ENCODE measurements at regions not wholly inside any gene's neighbourhood (a gene's known extent, or its start where the extent isn't known, plus 50 kb on each side); places are given as distances from the start of the nearest gene placed in this dataset.

DNA sequence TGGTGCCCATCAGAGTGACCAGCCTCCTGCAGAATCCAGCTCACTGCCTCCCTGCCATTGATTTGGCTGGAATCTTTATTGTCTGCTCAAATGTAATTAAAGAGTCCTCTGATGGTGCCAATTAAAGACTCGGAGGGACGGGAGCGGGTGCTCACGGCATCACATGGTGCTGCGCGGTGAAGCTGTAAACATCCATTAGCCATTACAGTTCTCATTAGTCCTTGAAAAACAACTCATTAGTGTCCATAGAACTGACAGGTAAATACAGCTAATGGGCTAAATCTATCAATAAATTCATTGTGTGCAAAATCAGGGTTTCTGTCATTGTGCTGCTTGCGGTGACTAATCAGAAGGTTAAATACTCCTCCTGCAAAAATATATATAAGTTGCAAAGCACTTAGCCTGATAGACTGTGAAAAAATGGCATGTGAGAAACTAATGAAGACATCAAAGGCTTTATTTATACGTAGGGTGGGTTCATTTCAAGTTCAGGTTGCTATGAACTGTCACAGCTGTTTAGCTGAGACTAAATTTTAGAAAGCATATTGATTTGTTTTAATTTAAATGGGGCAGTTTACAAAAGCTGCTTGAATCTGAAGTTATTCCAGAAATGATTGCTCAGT is 289.8 kb upstream of the POU3F1 start:
- DNase-seq (ENCODE audit: low read depth, low spot score), result no peak

GRCh38 chr1:38334930-38335592 is 288.5 kb upstream of the POU3F1 start:
- no peak for DNase-seq (ENCODE audit: low read depth, low spot score)

GRCh38 chr1:38332649-38333310 is 286.2 kb upstream of the POU3F1 start:
- DNase-seq (ENCODE audit: low read depth, low spot score), result no peak

GRCh38 chr1:38331496-38332210 is 285.1 kb upstream of the POU3F1 start:
- no peak for DNase-seq (ENCODE audit: low read depth, low spot score)

DNA sequence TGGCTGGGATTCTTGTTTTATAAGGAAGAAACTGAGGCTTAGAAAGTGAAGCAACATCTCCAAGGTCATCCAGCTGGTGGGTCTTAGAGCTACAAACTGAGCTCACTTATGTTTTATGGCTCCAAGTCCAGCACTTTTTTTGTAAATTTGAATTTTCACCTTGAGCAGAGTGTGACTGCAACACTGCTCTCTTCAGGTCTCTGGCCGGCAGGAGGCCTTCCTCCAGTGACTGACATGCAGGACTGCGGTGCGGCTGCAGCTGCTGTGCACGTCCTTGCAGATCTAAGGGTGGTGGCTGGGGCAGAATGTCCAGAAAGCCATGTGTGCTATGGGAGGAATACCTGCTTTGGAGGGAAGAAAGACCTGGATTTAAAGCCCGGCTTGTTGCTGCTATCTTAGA is 284.2 kb upstream of the POU3F1 start:
- DNase-seq (ENCODE audit: low read depth, low spot score), result no peak

DNA sequence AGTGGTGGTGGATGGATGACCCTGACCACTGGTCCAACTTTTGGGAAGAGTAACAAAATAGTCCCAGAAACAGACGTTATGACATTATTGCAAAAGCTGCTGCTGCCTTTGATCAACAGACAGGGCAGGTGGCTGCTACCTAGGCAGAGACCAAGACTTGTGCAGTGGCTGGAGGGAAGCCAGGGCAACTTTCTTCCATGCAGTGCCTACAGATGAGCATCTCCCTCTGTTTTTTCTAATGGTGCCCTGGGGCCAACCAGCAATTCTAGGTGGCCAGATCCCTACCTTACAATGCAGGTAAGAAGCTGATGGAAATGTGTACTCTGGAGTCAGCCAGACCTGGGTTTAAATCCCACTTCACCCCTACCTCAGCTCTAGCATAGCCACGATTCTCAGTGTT is 283.1 kb upstream of the POU3F1 start:
- DNase-seq (ENCODE audit: low read depth, low spot score), result no peak

GRCh38 chr1:38328278-38329035 is 281.9 kb upstream of the POU3F1 start:
- no peak for DNase-seq (ENCODE audit: low read depth, low spot score)

GRCh38 chr1:38327559-38327973 is 281.0 kb upstream of the POU3F1 start:
- DNase-seq (ENCODE audit: low read depth, low spot score), result no peak

DNA sequence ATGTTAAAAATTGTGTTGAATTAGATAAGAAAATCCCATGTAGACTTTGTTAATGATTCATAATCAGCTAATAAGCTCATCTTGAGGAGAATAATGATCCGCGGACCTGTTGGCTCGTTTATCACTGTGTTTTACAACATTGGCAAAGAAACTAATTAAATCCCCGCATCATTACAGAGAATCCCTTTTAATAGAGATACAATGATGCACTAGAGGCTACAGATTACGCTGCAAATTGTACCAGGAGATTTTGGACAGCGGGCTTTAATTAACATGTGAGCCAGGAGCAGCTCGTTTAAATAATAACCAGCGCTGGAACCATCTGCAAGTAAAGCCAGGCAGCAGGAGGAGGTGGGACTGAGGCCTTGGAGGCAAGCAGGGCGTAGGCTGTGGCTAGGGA is 280.3 kb upstream of the POU3F1 start:
- no peak for DNase-seq (ENCODE audit: low read depth, low spot score)

DNA sequence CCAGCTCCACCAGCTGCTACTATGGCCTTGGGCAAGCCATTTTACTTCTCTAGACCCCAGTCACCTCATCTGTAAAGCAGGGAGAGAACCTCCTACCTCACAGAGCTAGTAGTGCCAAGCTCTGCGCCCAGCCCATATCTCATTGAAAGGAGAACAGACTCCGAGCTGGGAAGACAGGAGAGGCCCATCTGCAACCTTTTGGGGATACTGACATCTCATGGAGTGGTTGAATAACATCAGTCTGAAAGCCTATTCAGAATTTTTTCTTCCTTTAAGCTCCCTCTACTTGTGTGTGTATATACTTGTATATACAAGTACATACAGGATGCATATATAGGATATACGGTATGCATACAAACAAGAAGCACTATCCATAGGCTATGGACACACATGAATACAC is 279.5 kb upstream of the POU3F1 start:
- DNase-seq (ENCODE audit: low read depth, low spot score), result no peak

DNA sequence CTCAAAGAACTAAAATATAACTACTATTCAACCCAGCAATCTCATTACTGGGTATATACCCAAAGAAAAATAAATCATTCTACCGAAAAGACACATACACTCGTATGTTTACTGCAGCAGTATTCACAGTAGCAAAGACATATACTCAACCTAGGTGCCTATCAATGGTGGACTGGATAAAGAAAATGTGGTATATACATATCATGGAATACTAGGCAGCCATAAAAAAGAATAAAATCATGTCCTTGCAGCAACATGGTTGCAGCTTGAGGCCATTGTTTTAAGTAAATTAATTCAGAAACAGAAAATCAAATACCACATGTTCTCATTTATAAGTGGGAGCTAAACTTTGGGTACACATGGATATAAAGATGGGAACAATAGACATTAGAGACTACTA is 266.2 kb upstream of the POU3F1 start:
- no peak for DNase-seq (ENCODE audit: low read depth, low spot score)

- no peak for DNase-seq (ENCODE audit: low read depth, low spot score)
These were observed 263.5 kb upstream of the POU3F1 start for GRCh38 chr1:38310079-38310478.

GRCh38 chr1:38308780-38309179 is 262.2 kb upstream of the POU3F1 start:
- no peak for DNase-seq (ENCODE audit: low read depth, low spot score)

DNA sequence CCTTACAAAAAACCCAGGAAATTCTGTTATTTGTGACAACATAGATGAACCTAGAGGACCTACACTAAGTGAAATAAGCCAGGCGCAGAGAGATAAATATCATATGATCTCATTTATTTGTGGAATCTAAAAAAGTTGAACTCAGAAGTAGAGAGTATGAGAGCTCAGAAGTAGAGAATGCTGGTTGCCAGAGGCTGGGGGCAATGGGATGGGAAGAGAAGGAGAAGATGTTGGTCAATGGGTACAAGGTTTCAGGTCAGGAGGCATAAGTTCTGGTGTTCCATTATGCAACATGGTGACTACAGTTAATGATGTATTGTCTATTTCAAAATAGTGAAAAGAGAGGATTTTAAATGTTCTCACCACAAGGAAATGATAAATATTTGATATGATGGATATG is 259.1 kb upstream of the POU3F1 start:
- no peak for DNase-seq (ENCODE audit: low read depth, low spot score)

DNA sequence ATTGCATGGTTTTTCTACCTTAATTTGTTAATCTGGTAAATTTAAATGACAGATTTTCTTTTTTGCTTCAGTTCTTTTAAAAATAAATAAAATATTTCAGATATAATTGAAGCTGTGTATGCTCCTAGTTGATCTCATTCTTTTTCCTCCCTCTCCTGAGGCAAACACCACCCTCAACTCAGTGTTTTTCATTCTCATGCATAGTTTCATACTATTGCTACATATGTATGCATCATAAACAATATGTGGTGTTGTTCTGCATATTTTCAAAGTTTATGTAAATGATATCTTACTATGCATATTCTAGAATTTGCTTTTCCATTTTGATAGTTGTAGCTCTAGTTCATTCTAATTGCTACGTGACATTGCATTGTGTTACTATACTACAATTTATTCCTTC is 257.2 kb upstream of the POU3F1 start:
- no peak for DNase-seq (ENCODE audit: low read depth, low spot score)

DNA sequence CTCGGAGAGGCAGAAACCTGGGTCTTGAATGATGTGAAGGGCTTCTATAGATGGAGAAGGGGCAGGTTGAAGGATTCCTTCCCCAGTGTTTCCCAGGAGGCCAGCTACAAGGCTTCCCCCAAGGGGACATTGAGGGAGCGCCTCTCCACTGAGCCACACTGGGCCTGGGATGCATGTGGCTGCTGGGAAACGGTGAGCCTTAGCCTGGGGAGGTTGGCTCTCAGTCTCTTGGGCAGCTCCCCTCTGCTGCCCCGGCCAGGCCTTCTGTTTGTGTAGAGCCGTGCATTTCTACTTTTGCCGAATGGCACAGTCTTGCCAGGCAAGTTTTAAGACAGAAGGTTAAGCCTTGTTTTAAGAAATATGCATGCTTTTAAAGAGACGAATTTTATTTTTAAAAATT is 254.4 kb upstream of the POU3F1 start:
- DNase-seq (ENCODE audit: low read depth, low spot score), result no peak

GRCh38 chr1:38300616-38301015 is 254.0 kb upstream of the POU3F1 start:
- DNase-seq (ENCODE audit: low read depth, low spot score), result no peak

DNA sequence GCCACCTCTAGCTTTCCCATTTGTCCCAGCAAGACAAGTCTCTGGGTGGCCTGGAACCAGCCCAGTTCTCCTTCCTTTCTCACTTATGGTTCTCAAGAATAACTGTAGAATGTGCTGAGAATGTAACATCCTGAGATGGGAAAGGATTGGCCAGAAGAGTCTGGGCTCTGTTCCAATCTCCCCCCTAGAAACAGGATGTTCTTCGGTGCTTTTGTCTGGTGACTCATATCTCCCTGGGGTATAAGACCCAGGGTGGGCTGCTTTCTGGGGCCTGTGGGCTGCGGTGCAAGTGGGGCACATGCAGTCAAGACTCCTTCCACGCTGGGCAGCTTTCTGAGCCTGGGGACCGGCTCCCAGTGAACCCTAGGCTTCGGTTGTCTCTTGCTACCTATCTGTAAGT is 251.2 kb upstream of the POU3F1 start:
- no peak for DNase-seq (ENCODE audit: low read depth, low spot score)

DNA sequence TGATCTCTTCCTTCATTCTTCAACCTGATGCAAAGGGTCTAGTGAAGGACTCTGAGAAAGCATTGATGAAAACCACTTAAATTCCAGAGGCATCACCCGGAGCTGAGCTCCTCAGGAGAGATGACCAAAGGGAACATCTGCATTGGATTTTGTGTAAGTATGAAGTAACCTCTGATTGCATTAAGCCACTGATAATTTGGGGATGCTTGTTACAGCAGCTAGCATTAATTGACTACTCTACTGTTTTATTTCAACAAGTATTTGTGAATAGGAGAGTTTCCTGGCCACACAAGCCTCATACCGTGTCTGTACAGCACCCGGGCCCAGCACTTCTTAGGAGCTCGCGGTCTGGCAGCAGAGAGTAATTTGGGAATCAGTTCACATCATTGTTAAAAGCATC is 250.7 kb upstream of the POU3F1 start:
- DNase-seq (ENCODE audit: low read depth, low spot score), result no peak

DNA sequence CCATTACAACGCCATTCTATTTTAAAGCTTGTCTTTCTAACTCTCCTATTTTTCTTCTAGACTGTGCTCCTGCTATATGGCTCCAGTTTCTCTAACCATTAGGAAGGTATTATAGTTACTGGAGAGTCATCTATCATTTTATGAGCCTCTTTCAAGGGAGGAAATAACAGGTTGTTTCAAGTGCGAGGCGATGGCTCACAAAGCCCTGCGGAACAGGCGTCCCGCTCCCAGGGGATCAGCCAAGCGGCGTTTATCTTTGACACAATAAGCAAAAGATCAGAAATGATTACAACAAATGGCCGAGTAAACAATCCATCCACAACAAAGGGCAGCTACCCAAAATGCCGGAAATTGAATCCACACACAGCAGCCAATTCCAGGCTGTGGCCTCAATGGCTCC is 249.5 kb upstream of the POU3F1 start:
- DNase-seq (ENCODE audit: low read depth, low spot score), result no peak

DNA sequence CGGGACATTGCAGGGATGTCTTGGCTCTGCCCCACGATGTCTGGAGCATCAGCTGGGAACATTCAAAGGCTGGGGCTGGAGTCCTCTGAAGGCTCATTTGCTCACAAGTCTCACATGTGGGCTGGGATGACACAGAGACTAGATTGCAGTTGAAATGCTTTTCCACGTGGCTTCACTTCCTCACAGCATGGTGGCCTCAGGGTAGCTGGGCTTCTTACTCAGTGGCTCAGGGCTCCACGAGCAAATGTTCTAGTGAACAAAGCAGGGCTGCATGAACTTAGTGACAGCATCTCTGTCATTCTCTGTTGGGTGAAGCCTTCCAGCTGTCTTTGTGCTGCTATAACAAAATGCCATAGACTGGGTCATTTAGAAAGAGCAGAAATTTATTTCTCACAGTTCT is 247.0 kb upstream of the POU3F1 start:
- DNase-seq (ENCODE audit: low read depth, low spot score), result no peak

GRCh38 chr1:38292969-38293368 is 246.4 kb upstream of the POU3F1 start:
- DNase-seq (ENCODE audit: low read depth, low spot score), result no peak

All from activated CD4-positive, CD25-positive, alpha-beta regulatory T cell treated with anti-CD3 and anti-CD28 coated beads, Interleukin-2, amount 50 U/mL, for 16 hours (primary cell).